H9 (cell line): ENCODE measurements at regions not wholly inside any gene's neighbourhood (a gene's known extent, or its start where the extent isn't known, plus 50 kb on each side); places are given as distances from the start of the nearest gene placed in this dataset.

Experiments used
- DNase-seq: peaks from one replicate; pipeline ENCODE4 v3.0.0-alpha.2; 2017
- H2AFZ ChIP-seq: one replicate; pipeline ENCODE4 v1.6.1; 2013; ENCODE audit warnings: mild to moderate bottlenecking, low read length, control low read depth, moderate library complexity
- H2AK5ac ChIP-seq: 2 replicates; pipeline ENCODE4 v1.6.1; 2013; ENCODE audit warnings: low read length, control low read depth, mixed read lengths; ENCODE audit not compliant: insufficient read length
- H2BK120ac ChIP-seq: one replicate; pipeline ENCODE4 v1.6.1; 2013; ENCODE audit warnings: low read depth, mild to moderate bottlenecking, low read length, control low read depth, inconsistent platforms; ENCODE audit not compliant: poor library complexity, severe bottlenecking
- H2BK12ac ChIP-seq: 2 replicates; pipeline ENCODE4 v1.6.1; 2013; ENCODE audit warnings: low read length, control low read depth, mixed read lengths, low read depth; ENCODE audit not compliant: insufficient read length
- H2BK15ac ChIP-seq: 2 replicates; pipeline ENCODE4 v1.6.1; 2013; ENCODE audit warnings: low read depth, low read length, control low read depth
- H2BK20ac ChIP-seq: one replicate; pipeline ENCODE4 v1.6.1; 2013; ENCODE audit warnings: low read depth, mild to moderate bottlenecking, low read length, control low read depth, inconsistent platforms; ENCODE audit not compliant: poor library complexity, severe bottlenecking
- H2BK5ac ChIP-seq: 2 replicates; pipeline ENCODE4 v1.6.1; 2013; ENCODE audit warnings: low read length, control low read depth, mixed read lengths; ENCODE audit not compliant: insufficient read length
- H3K14ac ChIP-seq: 2 replicates; pipeline ENCODE4 v1.6.1; 2013; ENCODE audit warnings: low read length, control low read depth; ENCODE audit not compliant: insufficient read depth
- H3K18ac ChIP-seq: 2 replicates; pipeline ENCODE4 v1.6.1; 2013; ENCODE audit warnings: low read depth, mild to moderate bottlenecking, mixed read lengths, low read length, control low read depth; ENCODE audit not compliant: insufficient read length
- H3K23ac ChIP-seq: 2 replicates; pipeline ENCODE4 v1.6.1; 2013; ENCODE audit warnings: low read length, control low read depth, mixed read lengths, low read depth; ENCODE audit not compliant: insufficient read length
- H3K23me2 ChIP-seq: 2 replicates; pipeline ENCODE4 v1.6.1; 2013; ENCODE audit warnings: low read depth, mild to moderate bottlenecking, mixed read lengths, low read length, control low read depth; ENCODE audit not compliant: insufficient read length, poor library complexity, severe bottlenecking
- H3K27ac ChIP-seq: 2 replicates; pipeline ENCODE4 v1.5.1; 2013; ENCODE audit warnings: low read length, control low read depth, mixed read lengths, low read depth; ENCODE audit not compliant: insufficient read length
- H3K27me3 ChIP-seq: 2 replicates; pipeline ENCODE4 v1.6.1; 2013; ENCODE audit warnings: low read length, control low read depth, inconsistent platforms; ENCODE audit not compliant: insufficient read depth
- H3K4ac ChIP-seq: 2 replicates; pipeline ENCODE4 v1.6.1; 2013; ENCODE audit warnings: low read depth, mild to moderate bottlenecking, control low read depth, inconsistent platforms, low read length, moderate library complexity
- H3K4me1 ChIP-seq: 2 replicates; pipeline ENCODE4 v1.6.1; 2013; ENCODE audit warnings: low read length, control low read depth, inconsistent platforms; ENCODE audit not compliant: insufficient read depth
- H3K4me2 ChIP-seq: 2 replicates; pipeline ENCODE4 v1.6.1; 2013; ENCODE audit warnings: low read length, control low read depth, mixed read lengths; ENCODE audit not compliant: insufficient read length, insufficient read depth
- H3K56ac ChIP-seq: 2 replicates; pipeline ENCODE4 v1.6.1; 2013; ENCODE audit warnings: low read depth, mild to moderate bottlenecking, mixed read lengths, low read length, control low read depth; ENCODE audit not compliant: insufficient read length
- H3K79me1 ChIP-seq: 2 replicates; pipeline ENCODE4 v1.6.1; 2013; ENCODE audit warnings: low read depth, mild to moderate bottlenecking, moderate library complexity, low read length, control low read depth, inconsistent platforms; ENCODE audit not compliant: insufficient read depth, poor library complexity, severe bottlenecking
- H3K79me2 ChIP-seq: 2 replicates; pipeline ENCODE4 v1.6.1; 2013; ENCODE audit warnings: low read length, control low read depth, inconsistent platforms; ENCODE audit not compliant: insufficient read depth
- H3K9ac ChIP-seq: 2 replicates; pipeline ENCODE4 v1.6.1; 2013; ENCODE audit warnings: low read length, control low read depth, mixed read lengths; ENCODE audit not compliant: insufficient read length; ENCODE audit errors: extremely low read depth
- H3K9me3 ChIP-seq: one replicate; pipeline ENCODE4 v1.6.1; 2013; ENCODE audit warnings: low read depth, low read length, inconsistent platforms; ENCODE audit not compliant: control insufficient read depth
- H3T11ph ChIP-seq: one replicate; pipeline ENCODE4 v1.6.1; 2013; ENCODE audit warnings: mild to moderate bottlenecking, low read length, control low read depth, inconsistent platforms
- H4K20me1 ChIP-seq: one replicate; pipeline ENCODE4 v1.6.1; 2013; ENCODE audit not compliant: control insufficient read depth, insufficient read length, insufficient read depth
- H4K5ac ChIP-seq: 2 replicates; pipeline ENCODE4 v1.6.1; 2013; ENCODE audit warnings: low read depth, mild to moderate bottlenecking, mixed read lengths, low read length, control low read depth; ENCODE audit not compliant: insufficient read length
- H4K8ac ChIP-seq: replicated peaks from 2 replicates; pipeline ENCODE4 v1.6.1; 2013; ENCODE audit warnings: low read length, control low read depth, mixed read lengths, low read depth; ENCODE audit not compliant: insufficient read length
- H4K91ac ChIP-seq: 2 replicates; pipeline ENCODE4 v1.6.1; 2013; ENCODE audit warnings: low read depth, mild to moderate bottlenecking, moderate library complexity, mixed read lengths, low read length, control low read depth; ENCODE audit not compliant: insufficient read length
- H3K27ac Mint-ChIP-seq, 3 experiments: 2 replicates in 2 of 3; 3 replicates in 1 of 3; pipeline ENCODE4 v1.8.0; 2020 to 2021; ENCODE audit warnings: mixed read lengths in 3 of 3, mild to moderate bottlenecking in 1 of 3, moderate library complexity in 1 of 3
- H3K27me3 Mint-ChIP-seq: 2 replicates; pipeline ENCODE4 v1.8.0; 2021; ENCODE audit warnings: low read depth, mild to moderate bottlenecking, moderate library complexity, mixed read lengths
- H3K36me3 Mint-ChIP-seq, 3 experiments: 2 replicates in 2 of 3; 3 replicates in 1 of 3; pipeline ENCODE4 v1.8.0; 2020 to 2021; ENCODE audit warnings: low read depth in 3 of 3, mixed read lengths in 3 of 3; ENCODE audit not compliant: insufficient read depth in 1 of 3
- H3K4me1 Mint-ChIP-seq, 2 experiments: 2 replicates each; pipeline ENCODE4 v1.8.0; 2020; ENCODE audit warnings: mixed read lengths in 2 of 2
- H3K4me3 Mint-ChIP-seq, 2 experiments: 2 replicates in 1 of 2; 3 replicates in 1 of 2; pipeline ENCODE4 v1.8.0; 2020 to 2021; ENCODE audit warnings: mild to moderate bottlenecking in 2 of 2, mixed read lengths in 2 of 2, moderate library complexity in 1 of 2
- H3K9me3 Mint-ChIP-seq, 2 experiments: 2 replicates in 1 of 2; 3 replicates in 1 of 2; pipeline ENCODE4 v1.8.0; 2020; ENCODE audit warnings: mild to moderate bottlenecking in 2 of 2, mixed read lengths in 2 of 2, moderate library complexity in 1 of 2
- WGBS: extraction: QIAGEN DNeasy Blood & Tissue Kit; methylation state at CpG from one replicate; pipeline ENCODE4 v1.1.7; 2013; ENCODE audit warnings: missing lambda C conversion rate, low lambda C conversion rate, mixed read lengths; ENCODE audit not compliant: insufficient read length; ENCODE audit errors: extremely low coverage; 5-methylcytosine and 5-hydroxymethylcytosine counted together
- TF ChIP-seq, protein P1 (sequence below): fragments of 200-600 bp; sonication (generic); conservative IDR thresholded peaks from 3 replicates; pipeline ENCODE4 v1.8.0; 2021; ENCODE audit warnings: antibody characterized with exemption, mild to moderate bottlenecking

DNA sequence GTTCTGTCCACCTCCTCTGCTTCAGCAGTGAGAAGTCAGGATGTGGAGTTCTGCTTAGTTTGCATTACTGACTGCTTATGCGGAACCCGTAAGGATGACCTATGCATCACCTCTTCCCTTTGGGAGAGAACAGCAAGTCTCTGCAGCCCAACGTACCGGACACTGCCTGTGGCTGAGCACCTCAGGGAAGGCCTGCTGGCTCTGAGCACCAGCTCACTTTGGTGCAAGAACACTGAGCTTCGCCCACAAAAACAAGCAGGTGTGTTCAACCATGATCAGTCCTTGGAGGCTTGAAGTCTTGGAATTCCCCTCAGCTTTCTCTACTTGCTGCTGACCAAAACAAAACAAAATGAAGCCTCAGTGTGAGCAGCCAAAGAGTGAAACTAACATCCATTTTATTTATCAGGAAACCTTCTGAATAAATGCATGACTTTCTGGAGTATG, 52.7 kb upstream of the NCK2 start:
- peaks cover 4 to 14% of the 10 kb centered on the region in 2 experiments; a peak in 3 of 4 replicates for H3K4me1 Mint-ChIP-seq
- no peak overlapping the region for H2AFZ ChIP-seq
- H4K5ac ChIP-seq: no peak overlapping the region
- H3K23me2 ChIP-seq: no peaks in the 10 kb centered on the region
- TF ChIP-seq, protein P1, sequence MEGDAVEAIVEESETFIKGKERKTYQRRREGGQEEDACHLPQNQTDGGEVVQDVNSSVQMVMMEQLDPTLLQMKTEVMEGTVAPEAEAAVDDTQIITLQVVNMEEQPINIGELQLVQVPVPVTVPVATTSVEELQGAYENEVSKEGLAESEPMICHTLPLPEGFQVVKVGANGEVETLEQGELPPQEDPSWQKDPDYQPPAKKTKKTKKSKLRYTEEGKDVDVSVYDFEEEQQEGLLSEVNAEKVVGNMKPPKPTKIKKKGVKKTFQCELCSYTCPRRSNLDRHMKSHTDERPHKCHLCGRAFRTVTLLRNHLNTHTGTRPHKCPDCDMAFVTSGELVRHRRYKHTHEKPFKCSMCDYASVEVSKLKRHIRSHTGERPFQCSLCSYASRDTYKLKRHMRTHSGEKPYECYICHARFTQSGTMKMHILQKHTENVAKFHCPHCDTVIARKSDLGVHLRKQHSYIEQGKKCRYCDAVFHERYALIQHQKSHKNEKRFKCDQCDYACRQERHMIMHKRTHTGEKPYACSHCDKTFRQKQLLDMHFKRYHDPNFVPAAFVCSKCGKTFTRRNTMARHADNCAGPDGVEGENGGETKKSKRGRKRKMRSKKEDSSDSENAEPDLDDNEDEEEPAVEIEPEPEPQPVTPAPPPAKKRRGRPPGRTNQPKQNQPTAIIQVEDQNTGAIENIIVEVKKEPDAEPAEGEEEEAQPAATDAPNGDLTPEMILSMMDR: no peak
- H3K4me1 ChIP-seq: no peaks in the 10 kb centered on the region
- no peak overlapping the region for H2BK12ac ChIP-seq
- no peak overlapping the region for H4K8ac ChIP-seq
- no peaks in the 10 kb centered on the region for H4K20me1 ChIP-seq
- no peak overlapping the region for H3K4ac ChIP-seq
- no peak overlapping the region for H4K91ac ChIP-seq
- no peaks in the 10 kb centered on the region; the same call in none of the 2 replicates for H3K27me3 Mint-ChIP-seq
- H2BK120ac ChIP-seq: no peak overlapping the region
- H2BK15ac ChIP-seq: no peak overlapping the region
- no peak overlapping the region for H3K4me3 Mint-ChIP-seq
- H3K27ac Mint-ChIP-seq: no peak overlapping the region
- H3K14ac ChIP-seq: no peak overlapping the region
- no peaks in the 10 kb centered on the region for H3K36me3 Mint-ChIP-seq
- no peak overlapping the region for H3K4me2 ChIP-seq
- H2AK5ac ChIP-seq: no peak overlapping the region
- no peak overlapping the region for H2BK20ac ChIP-seq
- H3K79me2 ChIP-seq: no peaks in the 10 kb centered on the region
- no CpG with 5 or more reads among the region's 5 CpGs for WGBS
- no peak overlapping the region for H2BK5ac ChIP-seq
- H3K56ac ChIP-seq: no peak overlapping the region
- no peak overlapping the region for H3K9ac ChIP-seq
- DNase-seq: no peak
- H3T11ph ChIP-seq: no peak overlapping the region
- H3K79me1 ChIP-seq: no peaks in the 10 kb centered on the region
- H3K27ac ChIP-seq: no peak overlapping the region
- H3K23ac ChIP-seq: no peak overlapping the region
- H3K27me3 ChIP-seq: no peaks in the 10 kb centered on the region
- H3K9me3 Mint-ChIP-seq: peaks cover 0 to 1% of the 10 kb centered on the region in 2 experiments; a peak in 2 of 5 replicates
- H3K9me3 ChIP-seq: no peaks in the 10 kb centered on the region
- no peak overlapping the region for H3K18ac ChIP-seq
